IgD-negative memory B cell (primary cell): ENCODE measurements at regions not wholly inside any gene's neighbourhood (a gene's known extent, or its start where the extent isn't known, plus 50 kb on each side); places are given as distances from the start of the nearest gene placed in this dataset.
A peak's percentile ranks its signal among the peaks of the same experiment; 100 is the strongest.
"Not testable (repeated sequence)": the region's sequence is repeated elsewhere in the genome, so short reads cannot be mapped to it uniquely, and the experiment has no call there.

ENCODE experiments used
- H3K27ac Mint-ChIP-seq, 3 donors: one replicate each; pipeline ENCODE4 v1.8.0; 2020 to 2022; ENCODE audit warnings: mild to moderate bottlenecking in 3 of 3, mixed read lengths in 3 of 3, moderate library complexity in 1 of 3
- H3K27me3 Mint-ChIP-seq: one replicate; pipeline ENCODE4 v1.8.0; 2021; ENCODE audit warnings: mixed read lengths
- H3K36me3 Mint-ChIP-seq: one replicate; pipeline ENCODE4 v1.8.0; 2020; ENCODE audit warnings: mild to moderate bottlenecking, mixed read lengths
- H3K4me1 Mint-ChIP-seq, 3 donors: one replicate each; pipeline ENCODE4 v1.8.0; 2020 to 2022; ENCODE audit warnings: mixed read lengths in 3 of 3, mild to moderate bottlenecking in 1 of 3
- H3K4me3 Mint-ChIP-seq, 4 donors: one replicate each; pipeline ENCODE4 v1.8.0; 2020 to 2022; ENCODE audit warnings: mild to moderate bottlenecking in 4 of 4, mixed read lengths in 4 of 4, moderate library complexity in 3 of 4
- H3K9me3 Mint-ChIP-seq, 3 donors: one replicate each; pipeline ENCODE4 v1.8.0; 2020 to 2021; ENCODE audit warnings: mixed read lengths in 3 of 3, mild to moderate bottlenecking in 1 of 3

DNA sequence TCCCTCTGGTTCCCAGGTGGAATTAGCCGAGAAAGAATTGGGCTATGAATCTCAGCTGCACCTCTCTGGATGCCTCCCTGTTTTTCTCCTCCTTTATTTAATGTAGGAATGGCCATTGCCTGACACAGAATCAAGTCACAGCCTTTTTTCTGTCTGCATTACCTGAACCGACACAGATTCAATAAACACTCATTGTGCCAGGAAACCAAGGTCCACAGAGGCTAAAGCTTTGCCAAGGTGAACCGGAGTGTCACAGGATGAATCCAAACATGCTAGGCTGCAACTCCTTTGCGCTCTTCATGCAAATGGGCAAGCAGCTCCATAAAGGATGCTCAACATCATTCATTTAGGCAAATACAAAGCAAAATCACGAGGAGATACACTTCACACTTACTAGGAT, 199.8 kb upstream of the AGTR2 start:
- Mint-ChIP-seq H3K4me3 (no peak overlapping the region), H3K4me1 (no peaks in the 10 kb centered on the region), H3K9me3 (peaks cover 2 to 11% (median 5%) of the 10 kb centered on the region in 3 donors), H3K27ac (no peak overlapping the region), H3K36me3 (no peaks in the 10 kb centered on the region), H3K27me3 (peaks cover 10% of the 10 kb centered on the region)

DNA sequence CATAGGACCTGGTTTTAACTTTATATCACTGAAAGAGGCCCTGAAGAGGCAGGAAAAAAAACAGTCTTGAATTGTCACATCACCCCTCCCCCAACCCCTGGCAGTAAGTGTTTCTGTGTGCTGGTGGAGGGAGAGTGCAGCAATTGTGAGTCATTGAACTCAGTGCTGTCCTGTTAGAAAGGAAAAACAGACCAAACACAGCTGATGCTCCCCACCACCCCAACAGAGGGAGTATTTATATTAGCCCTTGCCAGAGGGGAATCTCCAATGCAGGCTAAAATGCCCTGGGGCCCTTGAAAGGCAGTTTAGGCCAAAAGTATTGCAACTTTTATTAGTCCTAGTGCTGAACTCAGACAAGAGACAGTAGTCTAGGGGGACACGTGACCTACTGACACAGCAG, 197.8 kb upstream of the AGTR2 start:
- Mint-ChIP-seq H3K9me3 (peaks cover 2 to 18% (median 5%) of the 10 kb centered on the region in 3 donors), H3K4me1 (no peaks in the 10 kb centered on the region), H3K27me3 (peaks cover 5% of the 10 kb centered on the region), H3K27ac (no peak overlapping the region), H3K36me3 (no peaks in the 10 kb centered on the region), H3K4me3 (no peak overlapping the region)

DNA sequence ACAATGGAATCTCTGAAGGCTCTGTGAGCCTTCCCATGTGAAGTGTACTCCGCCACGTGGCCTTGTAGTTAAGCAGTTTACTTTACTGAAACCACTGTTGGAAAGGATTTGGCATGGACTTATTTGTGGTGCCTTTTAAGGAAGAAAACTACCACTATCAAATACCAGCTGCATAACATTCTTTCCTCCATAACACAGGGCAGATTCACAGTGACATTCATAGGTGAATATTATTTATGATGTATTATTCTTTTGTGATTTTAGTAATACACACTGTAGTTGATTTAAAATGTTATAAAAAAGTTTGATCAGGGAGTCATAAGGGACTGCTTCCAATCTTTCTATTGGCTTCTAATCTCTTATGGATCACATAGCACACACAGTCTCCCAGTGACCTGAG, 192.5 kb upstream of the AGTR2 start:
- H3K36me3 Mint-ChIP-seq: no peaks in the 10 kb centered on the region
- no peaks in the 10 kb centered on the region for H3K27me3 Mint-ChIP-seq
- H3K27ac Mint-ChIP-seq: no peak overlapping the region
- no peak overlapping the region for H3K4me3 Mint-ChIP-seq
- H3K9me3 Mint-ChIP-seq: peaks cover 2 to 18% (median 5%) of the 10 kb centered on the region in 3 donors
- no peaks in the 10 kb centered on the region for H3K4me1 Mint-ChIP-seq

DNA sequence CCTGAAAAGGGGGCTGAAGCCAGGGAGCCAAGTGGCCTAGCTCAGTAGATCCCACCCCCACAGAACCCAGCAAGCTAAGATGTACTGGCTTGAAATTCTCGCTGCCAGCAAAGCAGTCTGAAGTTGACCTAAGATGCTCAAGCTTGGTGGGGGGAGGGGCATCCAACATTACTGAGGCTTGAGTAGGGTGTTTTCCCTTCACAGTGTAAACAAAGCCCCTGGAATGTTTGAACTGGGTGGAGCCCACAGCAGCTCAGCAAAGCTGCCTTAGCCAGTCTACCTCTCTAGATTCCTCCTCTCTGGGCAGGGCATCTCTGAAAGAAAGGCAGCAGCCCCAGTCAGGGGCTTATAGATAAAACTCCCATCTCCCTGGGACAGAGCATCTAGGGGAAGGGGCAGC, 187.4 kb upstream of the AGTR2 start:
- not testable (repeated sequence) for H3K9me3 Mint-ChIP-seq, H3K4me1 Mint-ChIP-seq, H3K27ac Mint-ChIP-seq, H3K36me3 Mint-ChIP-seq, H3K4me3 Mint-ChIP-seq, H3K27me3 Mint-ChIP-seq

DNA sequence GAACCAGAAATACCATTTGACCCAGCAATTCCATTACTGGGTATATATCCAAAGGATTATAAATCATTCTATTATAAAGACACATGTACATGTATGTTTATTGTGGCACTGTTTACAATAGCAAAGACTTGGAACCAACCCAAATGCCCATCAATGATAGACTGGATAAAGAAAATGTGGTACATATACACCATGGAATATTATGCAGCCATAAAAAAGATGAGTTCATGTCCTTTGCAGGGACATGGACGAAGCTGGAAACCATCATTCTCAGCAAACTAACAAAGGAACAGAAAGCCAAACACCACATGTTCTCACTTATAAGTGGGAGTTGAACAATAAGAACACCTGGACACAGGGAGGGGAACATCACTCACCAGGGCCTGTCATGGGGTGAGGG, 183.1 kb upstream of the AGTR2 start:
- not testable (repeated sequence) for H3K4me1 Mint-ChIP-seq, H3K9me3 Mint-ChIP-seq, H3K4me3 Mint-ChIP-seq, H3K36me3 Mint-ChIP-seq, H3K27me3 Mint-ChIP-seq
- H3K27ac Mint-ChIP-seq: peak overlapping the region in 1 of 3 donors; percentile 33

DNA sequence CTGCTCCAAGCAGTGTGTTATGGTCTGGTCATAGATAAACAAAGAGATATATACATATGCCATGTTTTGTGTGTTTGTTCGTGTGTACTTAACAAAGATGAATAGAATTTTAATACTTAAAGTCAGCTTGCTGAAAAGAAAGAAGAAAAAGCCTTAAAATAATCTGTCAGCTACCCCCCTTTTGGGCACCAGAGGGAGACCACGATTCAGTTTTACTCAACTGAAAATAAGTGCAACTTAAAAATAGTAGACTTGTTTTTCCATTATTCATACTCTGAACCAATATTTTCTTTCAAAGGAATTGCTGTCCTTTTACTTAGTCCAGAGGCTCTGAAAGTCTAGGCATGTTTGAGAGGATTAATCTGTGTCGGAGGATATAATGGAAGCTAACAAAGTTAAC, 181.7 kb upstream of the AGTR2 start:
- Mint-ChIP-seq H3K36me3 (no peaks in the 10 kb centered on the region), H3K4me1 (no peaks in the 10 kb centered on the region), H3K27ac (no peak overlapping the region), H3K4me3 (no peak overlapping the region), H3K27me3 (peaks cover 2% of the 10 kb centered on the region), H3K9me3 (peaks cover 0 to 3% (median 0%) of the 10 kb centered on the region in 3 donors)

DNA sequence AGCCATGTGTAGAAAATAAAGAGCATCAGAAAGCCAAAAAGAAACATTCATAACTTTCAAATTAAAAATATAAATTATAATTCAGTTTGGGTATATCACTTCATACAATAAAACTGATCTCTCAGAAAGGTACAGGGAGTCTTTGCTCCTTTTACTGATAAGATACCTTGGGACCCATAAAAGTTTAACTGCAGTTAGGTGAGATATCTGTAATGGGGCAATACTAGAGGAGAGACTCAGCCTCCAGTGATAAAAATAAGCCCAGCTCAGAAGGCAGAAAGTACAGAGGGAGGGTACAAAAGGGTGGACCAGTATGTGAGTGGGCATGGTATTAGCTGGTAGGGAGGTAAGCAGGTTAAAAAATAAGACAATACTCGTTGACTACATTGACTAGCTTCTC, 180.9 kb upstream of the AGTR2 start:
- Mint-ChIP-seq H3K27me3 (no peaks in the 10 kb centered on the region), H3K27ac (no peak overlapping the region), H3K9me3 (peaks cover 0 to 3% (median 0%) of the 10 kb centered on the region in 3 donors), H3K4me1 (no peaks in the 10 kb centered on the region), H3K4me3 (no peak overlapping the region), H3K36me3 (no peaks in the 10 kb centered on the region)

DNA sequence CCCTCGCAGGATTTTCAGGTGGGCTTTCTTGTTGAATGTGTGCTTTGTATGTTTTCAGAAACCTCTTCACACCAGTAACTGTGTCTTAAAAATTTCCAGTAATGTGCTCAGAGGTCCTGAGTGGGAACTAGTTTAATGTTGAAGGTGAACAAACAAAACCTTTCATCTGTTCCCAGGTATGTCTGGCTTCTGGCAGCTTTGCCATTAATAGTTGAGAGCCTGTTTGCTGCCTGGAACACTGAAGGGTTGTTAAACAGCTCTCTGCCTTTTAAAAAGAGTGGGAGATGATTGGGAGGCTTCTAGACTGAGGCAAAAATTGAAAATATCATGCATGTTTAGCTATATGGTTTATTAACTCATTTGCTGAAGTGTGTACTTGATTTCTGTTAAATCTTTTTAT, 161.2 kb upstream of the AGTR2 start:
- H3K4me3 Mint-ChIP-seq: no peak overlapping the region
- H3K36me3 Mint-ChIP-seq: no peaks in the 10 kb centered on the region
- peaks cover 0 to 4% (median 3%) of the 10 kb centered on the region in 3 donors for H3K4me1 Mint-ChIP-seq
- H3K27me3 Mint-ChIP-seq: no peaks in the 10 kb centered on the region
- peaks cover 0 to 9% (median 4%) of the 10 kb centered on the region in 3 donors for H3K9me3 Mint-ChIP-seq
- H3K27ac Mint-ChIP-seq: peak overlapping the region in 1 of 3 donors; percentile 13

DNA sequence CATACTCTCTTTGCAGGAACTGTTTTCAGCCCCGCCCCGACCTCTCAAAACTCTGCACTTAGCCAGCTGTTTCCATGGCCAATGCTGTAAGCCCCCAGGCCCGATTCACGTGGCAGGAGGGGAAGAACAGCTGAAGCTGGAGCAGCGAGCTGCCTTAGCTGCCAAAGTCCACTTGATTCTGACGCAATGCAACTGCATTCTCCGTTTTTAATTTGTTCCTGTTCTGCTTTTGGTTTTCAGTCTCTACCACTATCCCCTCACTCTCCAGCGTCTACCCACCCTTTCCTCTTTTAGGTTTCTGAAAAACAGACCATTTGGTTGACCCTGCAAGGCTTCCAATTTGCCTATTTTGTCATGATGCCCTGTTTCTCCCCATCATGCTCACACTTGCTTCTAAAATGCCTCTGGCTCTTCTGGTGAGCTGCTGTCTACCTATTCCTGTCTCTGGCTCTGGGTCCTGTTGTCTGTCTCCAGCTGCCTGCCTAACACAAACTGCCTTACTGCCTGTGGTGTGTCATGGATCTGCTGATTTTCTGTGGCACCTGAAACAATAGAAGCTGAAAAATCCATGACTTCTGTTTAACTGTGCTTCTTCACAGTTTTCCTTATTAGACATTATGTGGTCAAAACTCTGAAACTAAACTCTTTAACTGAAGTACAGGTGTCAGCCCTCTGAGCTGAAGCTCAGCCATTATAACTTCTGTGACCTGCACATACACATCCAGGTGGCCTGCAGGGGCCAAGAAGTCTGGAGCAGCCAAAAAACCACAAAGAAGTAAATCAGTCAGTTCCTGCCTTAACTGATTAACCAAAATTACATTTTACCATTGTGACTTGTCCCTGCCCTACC, 160.5 kb upstream of the AGTR2 start:
- no peaks in the 10 kb centered on the region for H3K36me3 Mint-ChIP-seq
- H3K27me3 Mint-ChIP-seq: no peaks in the 10 kb centered on the region
- H3K9me3 Mint-ChIP-seq: peaks cover 0 to 9% (median 4%) of the 10 kb centered on the region in 3 donors
- H3K4me1 Mint-ChIP-seq: peaks cover 0 to 4% (median 3%) of the 10 kb centered on the region in 3 donors
- H3K4me3 Mint-ChIP-seq: no peak overlapping the region
- H3K27ac Mint-ChIP-seq: no peak overlapping the region

DNA sequence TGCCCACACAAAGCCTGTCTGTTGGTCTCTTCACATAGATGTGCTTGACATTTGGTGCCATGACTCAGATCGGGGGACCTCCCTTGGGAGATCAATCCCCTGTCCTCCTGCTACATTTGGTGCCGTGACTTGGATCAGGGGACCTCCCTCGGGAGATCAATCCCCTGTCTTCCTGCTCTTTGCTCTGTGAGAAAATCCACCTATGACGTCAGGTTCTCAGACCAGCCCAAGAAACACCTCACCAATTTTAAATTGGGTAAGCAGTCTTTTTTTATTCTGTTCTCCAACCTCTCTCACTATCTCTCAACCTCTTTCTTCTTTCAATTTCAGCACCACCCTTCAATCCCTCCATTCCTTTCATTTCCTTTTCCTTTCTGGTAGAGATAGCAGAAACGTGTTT, 159.6 kb upstream of the AGTR2 start:
- Mint-ChIP-seq H3K9me3 (peaks cover 0 to 9% (median 6%) of the 10 kb centered on the region in 3 donors), H3K4me3 (no peak overlapping the region), H3K4me1 (peaks cover 0 to 4% (median 3%) of the 10 kb centered on the region in 3 donors), H3K27me3 (no peaks in the 10 kb centered on the region), H3K27ac (no peak overlapping the region), H3K36me3 (no peaks in the 10 kb centered on the region)

DNA sequence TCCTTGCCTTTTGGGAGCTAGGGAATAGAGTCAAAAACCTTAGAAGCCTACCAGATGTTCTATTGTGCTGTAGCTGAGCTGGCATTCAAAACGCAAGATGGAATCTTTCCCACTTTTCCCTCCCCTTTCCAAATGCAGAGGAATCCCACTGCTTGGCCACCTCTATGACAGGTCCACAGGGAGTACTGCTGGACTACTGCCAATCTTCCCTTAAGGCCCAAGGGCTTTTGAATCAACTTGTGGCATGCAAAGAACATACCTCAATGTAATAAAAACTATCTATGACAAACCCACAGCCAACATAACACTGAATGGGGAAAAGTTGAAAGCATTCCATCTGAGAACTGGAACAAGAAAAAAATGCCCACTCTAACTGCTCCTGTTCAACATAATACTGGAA, 139.2 kb upstream of the AGTR2 start:
- Mint-ChIP-seq H3K27ac (no peak overlapping the region), H3K4me1 (no peaks in the 10 kb centered on the region), H3K36me3 (peaks cover 4% of the 10 kb centered on the region), H3K9me3 (peaks cover 3 to 17% (median 4%) of the 10 kb centered on the region in 3 donors), H3K27me3 (no peaks in the 10 kb centered on the region), H3K4me3 (no peak overlapping the region)
